ENCODE measurements at regions not wholly inside any gene's neighbourhood (a gene's known extent, or its start where the extent isn't known, plus 50 kb on each side); places are given as distances from the start of the nearest gene placed in this dataset.

GRCh38 chr5:43780586-43780985 is 177.6 kb downstream of the NNT start:
- Mint-ChIP-seq H3K4me3 (no peak overlapping the region), H3K4me1 (ENCODE audit: low read depth) (no peaks in the 10 kb centered on the region), H3K36me3 (ENCODE audit: low read depth) (no peaks in the 10 kb centered on the region), H3K9me3 (ENCODE audit: insufficient read depth) (no peaks in the 10 kb centered on the region), H3K27me3 (ENCODE audit: low read depth) (peaks cover 2% of the 10 kb centered on the region), H3K27ac (no peak overlapping the region)
- DNase-seq: no peak
- CTCF ChIA-PET: no interaction called here
- POLR2A ChIA-PET: no interaction called here
- no peak for ATAC-seq

- H3K9me3 Mint-ChIP-seq (ENCODE audit: insufficient read depth): no peaks in the 10 kb centered on the region
- POLR2A ChIA-PET: no interaction called here
- ATAC-seq (no peak), DNase-seq (no peak)
- peaks cover 2% of the 10 kb centered on the region for H3K27me3 Mint-ChIP-seq (ENCODE audit: low read depth)
- CTCF ChIA-PET: no interaction called here
- peaks cover 7% of the 10 kb centered on the region for H3K4me1 Mint-ChIP-seq (ENCODE audit: low read depth)
- H3K4me3 Mint-ChIP-seq: no peak overlapping the region
- H3K27ac Mint-ChIP-seq: no peak overlapping the region
- no peaks in the 10 kb centered on the region for H3K36me3 Mint-ChIP-seq (ENCODE audit: low read depth)
These were observed 172.0 kb downstream of the NNT start for GRCh38 chr5:43774881-43775399.

GRCh38 chr5:43773478-43773844 is 170.5 kb downstream of the NNT start:
- ChIA-PET POLR2A (no interaction called here), CTCF (no interaction called here)
- no peak for DNase-seq
- H3K9me3 Mint-ChIP-seq (ENCODE audit: insufficient read depth): no peaks in the 10 kb centered on the region
- ATAC-seq: no peak
- no peaks in the 10 kb centered on the region for H3K27me3 Mint-ChIP-seq (ENCODE audit: low read depth)
- H3K4me1 Mint-ChIP-seq (ENCODE audit: low read depth): peaks cover 7% of the 10 kb centered on the region
- H3K4me3 Mint-ChIP-seq: no peak overlapping the region
- H3K27ac Mint-ChIP-seq: no peak overlapping the region
- H3K36me3 Mint-ChIP-seq (ENCODE audit: low read depth): no peaks in the 10 kb centered on the region

GRCh38 chr5:43772764-43773477 is 169.9 kb downstream of the NNT start:
- Mint-ChIP-seq H3K9me3 (ENCODE audit: insufficient read depth) (no peaks in the 10 kb centered on the region), H3K4me1 (ENCODE audit: low read depth) (peaks cover 7% of the 10 kb centered on the region), H3K27me3 (ENCODE audit: low read depth) (no peaks in the 10 kb centered on the region), H3K4me3 (no peak overlapping the region), H3K36me3 (ENCODE audit: low read depth) (no peaks in the 10 kb centered on the region), H3K27ac (no peak overlapping the region)
- CTCF ChIA-PET: no interaction called here
- ATAC-seq (no peak), DNase-seq (no peak)
- POLR2A ChIA-PET: no interaction called here

- no peak overlapping the region for H3K4me3 Mint-ChIP-seq
- DNase-seq (no peak), ATAC-seq (no peak)
- peaks cover 7% of the 10 kb centered on the region for H3K4me1 Mint-ChIP-seq (ENCODE audit: low read depth)
- no peaks in the 10 kb centered on the region for H3K27me3 Mint-ChIP-seq (ENCODE audit: low read depth)
- H3K36me3 Mint-ChIP-seq (ENCODE audit: low read depth): no peaks in the 10 kb centered on the region
- ChIA-PET CTCF (no interaction called here), POLR2A (no interaction called here)
- no peaks in the 10 kb centered on the region for H3K9me3 Mint-ChIP-seq (ENCODE audit: insufficient read depth)
- H3K27ac Mint-ChIP-seq: no peak overlapping the region
These were observed 169.4 kb downstream of the NNT start for GRCh38 chr5:43772458-43772763.

- Mint-ChIP-seq H3K27ac (no peak overlapping the region), H3K36me3 (ENCODE audit: low read depth) (no peaks in the 10 kb centered on the region), H3K4me3 (no peak overlapping the region), H3K9me3 (ENCODE audit: insufficient read depth) (no peaks in the 10 kb centered on the region), H3K27me3 (ENCODE audit: low read depth) (no peaks in the 10 kb centered on the region), H3K4me1 (ENCODE audit: low read depth) (peaks cover 7% of the 10 kb centered on the region)
- no peak for ATAC-seq
- DNase-seq: no peak
- ChIA-PET CTCF (no interaction called here), POLR2A (no interaction called here)
These were observed 168.6 kb downstream of the NNT start for GRCh38 chr5:43771611-43772031.

GRCh38 chr5:43769571-43770355 is 166.8 kb downstream of the NNT start:
- Mint-ChIP-seq H3K4me1 (ENCODE audit: low read depth) (peaks cover 7% of the 10 kb centered on the region), H3K9me3 (ENCODE audit: insufficient read depth) (no peaks in the 10 kb centered on the region), H3K27ac (no peak overlapping the region), H3K4me3 (no peak overlapping the region), H3K36me3 (ENCODE audit: low read depth) (no peaks in the 10 kb centered on the region), H3K27me3 (ENCODE audit: low read depth) (no peaks in the 10 kb centered on the region)
- ATAC-seq (no peak), DNase-seq (no peak)
- ChIA-PET CTCF (interaction anchor here (0.8 kb wide), 1 partner anchor 562 kb away, joined by 3 read pairs; no protein-coding TSS in a partner anchor), POLR2A (no interaction called here)

Data from activated CD8-positive, alpha-beta T cell treated with anti-CD3 and anti-CD28 coated beads, Interleukin-2, amount 10 ng/mL, durations not matched to agents 7 days and 5 days (primary cell).